ENCODE measurements at regions not wholly inside any gene's neighbourhood (a gene's known extent, or its start where the extent isn't known, plus 50 kb on each side); places are given as distances from the start of the nearest gene placed in this dataset.

- no peaks in the 10 kb centered on the region for H3K79me2 ChIP-seq (ENCODE audit: control insufficient read depth, insufficient read depth, low read length)
- no peak overlapping the region for H3K4me2 ChIP-seq (ENCODE audit: low read length)
- no peak overlapping the region for H2BK15ac ChIP-seq (replicated peaks; ENCODE audit: low read depth)
- no peaks in the 10 kb centered on the region for H3K4me1 ChIP-seq (ENCODE audit: control insufficient read depth, low read depth, low read length)
- no peak overlapping the region for H2BK5ac ChIP-seq (ENCODE audit: low read length)
- no peaks in the 10 kb centered on the region for H3K36me3 ChIP-seq (ENCODE audit: control insufficient read depth, insufficient read depth, low read length)
- no peak overlapping the region for H3K9ac ChIP-seq (ENCODE audit: low read length)
- no peak overlapping the region for H4K8ac ChIP-seq (ENCODE audit: low read depth, low read length)
- WGBS (ENCODE audit: extremely low coverage, insufficient coverage, low lambda C conversion rate) = no CpG with 5 or more reads among the region's 6 CpGs
- no peak overlapping the region for H3K56ac ChIP-seq (ENCODE audit: low read length)
- H3K23ac ChIP-seq (ENCODE audit: low read length) = no peak overlapping the region
- H3K4me3 ChIP-seq (ENCODE audit: low read length) = no peak overlapping the region
- no peak overlapping the region for H4K5ac ChIP-seq (ENCODE audit: low read length)
- no peak overlapping the region for H3K27ac ChIP-seq (ENCODE audit: low read depth, low read length)
- no peaks in the 10 kb centered on the region for H3K79me1 ChIP-seq (ENCODE audit: low read length)
- H3K18ac ChIP-seq (ENCODE audit: low read length) = no peak overlapping the region
- DNase-seq = no peak
- no peak overlapping the region for H2AK5ac ChIP-seq (ENCODE audit: low read length)
- no peak overlapping the region for H2BK120ac ChIP-seq (ENCODE audit: low read depth, low read length)
- no peak overlapping the region for H3K4ac ChIP-seq (ENCODE audit: low read depth, low read length)
- H3K27me3 ChIP-seq (ENCODE audit: insufficient read depth, low read length, poor library complexity) = no peaks in the 10 kb centered on the region
Observed at GRCh38 chr13:22427783-22428182, 753.0 kb upstream of the SGCG start.

- peak; percentile 63 for DNase-seq
Observed at GRCh38 chr13:22428188-22428828, 752.5 kb upstream of the SGCG start.

DNA sequence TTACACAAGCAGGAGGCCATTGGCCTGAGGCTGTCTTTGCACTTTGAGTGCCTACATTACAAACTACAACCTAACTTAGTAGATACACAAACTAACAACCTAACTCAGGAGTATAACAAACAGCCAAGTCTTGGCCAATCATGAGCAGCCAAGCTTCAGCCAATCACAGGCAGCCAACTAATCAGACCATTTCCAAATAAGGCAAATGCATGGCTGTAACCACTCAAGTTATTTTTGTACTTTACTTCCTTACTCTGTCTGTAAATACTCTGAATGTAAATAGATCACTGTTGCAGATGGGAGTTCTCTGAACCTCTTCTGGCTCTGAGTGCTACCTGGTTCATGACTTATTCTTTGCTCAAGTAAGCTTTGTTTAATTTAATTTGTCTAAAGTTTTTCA, 748.1 kb upstream of the SGCG start:
- Histone ChIP-seq H2AK5ac (ENCODE audit: low read length) (no peak overlapping the region), H4K8ac (ENCODE audit: low read depth, low read length) (no peak overlapping the region), H3K9ac (ENCODE audit: low read length) (no peak overlapping the region), H4K5ac (ENCODE audit: low read length) (no peak overlapping the region), H2BK15ac (replicated peaks; ENCODE audit: low read depth) (no peak overlapping the region), H3K4me3 (ENCODE audit: low read length) (no peak overlapping the region), H2BK5ac (ENCODE audit: low read length) (no peak overlapping the region), H3K36me3 (ENCODE audit: control insufficient read depth, insufficient read depth, low read length) (no peaks in the 10 kb centered on the region), H3K56ac (ENCODE audit: low read length) (no peak overlapping the region), H3K23ac (ENCODE audit: low read length) (no peak overlapping the region), H3K79me1 (ENCODE audit: low read length) (no peaks in the 10 kb centered on the region), H3K27me3 (ENCODE audit: insufficient read depth, low read length, poor library complexity) (no peaks in the 10 kb centered on the region), H3K27ac (ENCODE audit: low read depth, low read length) (no peak overlapping the region), H2BK120ac (ENCODE audit: low read depth, low read length) (no peak overlapping the region), H3K18ac (ENCODE audit: low read length) (no peak overlapping the region), H3K4me1 (ENCODE audit: control insufficient read depth, low read depth, low read length) (no peaks in the 10 kb centered on the region), H3K79me2 (ENCODE audit: control insufficient read depth, insufficient read depth, low read length) (no peaks in the 10 kb centered on the region), H3K4ac (ENCODE audit: low read depth, low read length) (no peak overlapping the region), H3K4me2 (ENCODE audit: low read length) (no peak overlapping the region)
- DNase-seq = no peak

More at GRCh38 chr13:22428188-22428828, 752.5 kb upstream of the SGCG start:
- H3K27me3 ChIP-seq (ENCODE audit: insufficient read depth, low read length, poor library complexity) = no peaks in the 10 kb centered on the region
- H3K4ac ChIP-seq (ENCODE audit: low read depth, low read length) = no peak overlapping the region
- H3K36me3 ChIP-seq (ENCODE audit: control insufficient read depth, insufficient read depth, low read length) = no peaks in the 10 kb centered on the region
- H3K4me1 ChIP-seq (ENCODE audit: control insufficient read depth, low read depth, low read length) = no peaks in the 10 kb centered on the region
- no peak overlapping the region for H3K4me2 ChIP-seq (ENCODE audit: low read length)
- H3K79me1 ChIP-seq (ENCODE audit: low read length) = no peaks in the 10 kb centered on the region
- H4K8ac ChIP-seq (ENCODE audit: low read depth, low read length) = no peak overlapping the region
- no peaks in the 10 kb centered on the region for H3K79me2 ChIP-seq (ENCODE audit: control insufficient read depth, insufficient read depth, low read length)
- H2BK5ac ChIP-seq (ENCODE audit: low read length) = no peak overlapping the region
- H3K56ac ChIP-seq (ENCODE audit: low read length) = no peak overlapping the region
- no peak overlapping the region for H2AK5ac ChIP-seq (ENCODE audit: low read length)
- H3K18ac ChIP-seq (ENCODE audit: low read length) = no peak overlapping the region
- H3K9ac ChIP-seq (ENCODE audit: low read length) = no peak overlapping the region
- H3K4me3 ChIP-seq (ENCODE audit: low read length) = no peak overlapping the region
- no peak overlapping the region for H4K5ac ChIP-seq (ENCODE audit: low read length)
- H3K23ac ChIP-seq (ENCODE audit: low read length) = no peak overlapping the region
- no CpG with 5 or more reads among the region's 10 CpGs for WGBS (ENCODE audit: extremely low coverage, insufficient coverage, low lambda C conversion rate)
- no peak overlapping the region for H3K27ac ChIP-seq (ENCODE audit: low read depth, low read length)
- no peak overlapping the region for H2BK15ac ChIP-seq (replicated peaks; ENCODE audit: low read depth)
- H2BK120ac ChIP-seq (ENCODE audit: low read depth, low read length) = no peak overlapping the region

DNA sequence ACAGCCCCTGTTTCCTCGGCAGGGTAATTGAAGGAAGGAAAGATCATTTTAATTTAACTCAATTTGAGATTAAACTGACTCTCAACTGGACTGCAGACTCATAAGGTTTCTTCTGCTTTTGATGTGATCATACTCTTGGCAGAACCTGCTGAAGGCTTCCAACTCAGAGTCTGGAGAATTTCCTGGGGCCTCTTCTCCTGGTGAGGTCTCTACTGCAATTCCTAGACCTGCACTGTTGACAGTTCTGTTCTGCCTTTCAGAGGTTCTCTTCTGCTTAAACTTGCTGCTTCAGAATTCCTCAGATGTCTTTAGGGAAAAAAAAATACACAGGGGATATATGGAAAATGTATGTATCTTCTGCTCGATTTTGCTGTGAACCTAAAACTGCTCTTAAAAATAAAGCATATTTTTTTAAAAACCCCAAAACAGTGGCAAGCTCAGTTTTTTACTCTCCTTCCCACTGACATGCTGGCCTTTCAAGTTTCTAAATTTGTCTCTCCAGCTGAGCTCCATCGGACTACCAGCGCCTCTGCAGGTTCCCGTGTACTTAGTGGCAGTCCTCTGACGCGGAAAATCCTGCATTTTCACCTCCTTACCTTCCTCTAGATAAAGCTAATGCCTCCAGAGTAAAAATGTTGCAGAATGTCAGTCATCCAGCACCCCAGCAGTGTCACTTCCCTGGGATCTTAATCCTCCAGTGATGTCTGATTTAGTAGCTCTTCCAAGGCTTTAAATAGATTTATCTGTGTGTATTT, 733.5 kb upstream of the SGCG start:
- H3K27ac ChIP-seq (ENCODE audit: low read depth, low read length) = peak overlapping the region; percentile 73
- DNase-seq = peak; percentile 86
- no peak overlapping the region for H3K4me3 ChIP-seq (ENCODE audit: low read length)
- no peak overlapping the region for H2BK15ac ChIP-seq (replicated peaks; ENCODE audit: low read depth)
- no peak overlapping the region for H3K23ac ChIP-seq (ENCODE audit: low read length)
- no peak overlapping the region for H3K4me2 ChIP-seq (ENCODE audit: low read length)
- no peaks in the 10 kb centered on the region for H3K27me3 ChIP-seq (ENCODE audit: insufficient read depth, low read length, poor library complexity)
- no peak overlapping the region for H2AK5ac ChIP-seq (ENCODE audit: low read length)
- WGBS (ENCODE audit: extremely low coverage, insufficient coverage, low lambda C conversion rate) = no CpG with 5 or more reads among the region's 7 CpGs
- H4K5ac ChIP-seq (ENCODE audit: low read length) = no peak overlapping the region
- no peak overlapping the region for H4K8ac ChIP-seq (ENCODE audit: low read depth, low read length)
- no peaks in the 10 kb centered on the region for H3K79me1 ChIP-seq (ENCODE audit: low read length)
- no peaks in the 10 kb centered on the region for H3K36me3 ChIP-seq (ENCODE audit: control insufficient read depth, insufficient read depth, low read length)
- H2BK5ac ChIP-seq (ENCODE audit: low read length) = no peak overlapping the region
- H3K56ac ChIP-seq (ENCODE audit: low read length) = no peak overlapping the region
- no peak overlapping the region for H3K4ac ChIP-seq (ENCODE audit: low read depth, low read length)
- H3K18ac ChIP-seq (ENCODE audit: low read length) = no peak overlapping the region
- no peaks in the 10 kb centered on the region for H3K4me1 ChIP-seq (ENCODE audit: control insufficient read depth, low read depth, low read length)
- no peaks in the 10 kb centered on the region for H3K79me2 ChIP-seq (ENCODE audit: control insufficient read depth, insufficient read depth, low read length)
- no peak overlapping the region for H2BK120ac ChIP-seq (ENCODE audit: low read depth, low read length)
- no peak overlapping the region for H3K9ac ChIP-seq (ENCODE audit: low read length)

GRCh38 chr13:22449251-22449650, 731.5 kb upstream of the SGCG start:
- no peak overlapping the region for H3K18ac ChIP-seq (ENCODE audit: low read length)
- H3K27me3 ChIP-seq (ENCODE audit: insufficient read depth, low read length, poor library complexity) = no peaks in the 10 kb centered on the region
- no peaks in the 10 kb centered on the region for H3K4me1 ChIP-seq (ENCODE audit: control insufficient read depth, low read depth, low read length)
- H2BK5ac ChIP-seq (ENCODE audit: low read length) = no peak overlapping the region
- H3K23ac ChIP-seq (ENCODE audit: low read length) = no peak overlapping the region
- H3K36me3 ChIP-seq (ENCODE audit: control insufficient read depth, insufficient read depth, low read length) = no peaks in the 10 kb centered on the region
- no peak overlapping the region for H3K4me3 ChIP-seq (ENCODE audit: low read length)
- H4K5ac ChIP-seq (ENCODE audit: low read length) = no peak overlapping the region
- no peak overlapping the region for H3K27ac ChIP-seq (ENCODE audit: low read depth, low read length)
- no peak for DNase-seq
- WGBS (ENCODE audit: extremely low coverage, insufficient coverage, low lambda C conversion rate) = no CpG with 5 or more reads among the region's 5 CpGs
- H3K4me2 ChIP-seq (ENCODE audit: low read length) = no peak overlapping the region
- no peak overlapping the region for H3K4ac ChIP-seq (ENCODE audit: low read depth, low read length)
- no peak overlapping the region for H3K9ac ChIP-seq (ENCODE audit: low read length)
- H3K79me1 ChIP-seq (ENCODE audit: low read length) = no peaks in the 10 kb centered on the region
- no peaks in the 10 kb centered on the region for H3K79me2 ChIP-seq (ENCODE audit: control insufficient read depth, insufficient read depth, low read length)
- no peak overlapping the region for H2BK120ac ChIP-seq (ENCODE audit: low read depth, low read length)
- no peak overlapping the region for H2AK5ac ChIP-seq (ENCODE audit: low read length)
- no peak overlapping the region for H3K56ac ChIP-seq (ENCODE audit: low read length)
- no peak overlapping the region for H4K8ac ChIP-seq (ENCODE audit: low read depth, low read length)
- H2BK15ac ChIP-seq (replicated peaks; ENCODE audit: low read depth) = no peak overlapping the region
